Femur (tissue), 1 donor: ENCODE measurements at regions not wholly inside any gene's neighbourhood (a gene's known extent, or its start where the extent isn't known, plus 50 kb on each side); places are given as distances from the start of the nearest gene placed in this dataset.

ENCODE experiments used
- DNase-seq: peaks from one replicate; pipeline ENCODE4 v3.0.0-alpha.2; 2017

GRCh38 chr13:30845297-30846214, 60.5 kb upstream of the MEDAG start:
- no peak for DNase-seq

- DNase-seq = no peak
Measured at GRCh38 chr13:30846311-30846710, 59.8 kb upstream of the MEDAG start.

GRCh38 chr13:30846866-30847265, 59.2 kb upstream of the MEDAG start:
- no peak for DNase-seq

- no peak for DNase-seq
Measured at GRCh38 chr13:30847650-30848307, 58.3 kb upstream of the MEDAG start.

- DNase-seq = no peak
Measured at GRCh38 chr13:30848332-30849027, 57.6 kb upstream of the MEDAG start.

- DNase-seq = no peak
Measured at GRCh38 chr13:30849611-30850010, 56.5 kb upstream of the MEDAG start.

- DNase-seq = no peak
Measured at GRCh38 chr13:30850204-30850866, 55.7 kb upstream of the MEDAG start.

- no peak for DNase-seq
Measured at GRCh38 chr13:30850867-30851211, 55.2 kb upstream of the MEDAG start.

- DNase-seq = no peak
Measured at GRCh38 chr13:30851697-30852096, 54.4 kb upstream of the MEDAG start.

- DNase-seq = no peak
Measured at GRCh38 chr13:30855569-30855968, 50.5 kb upstream of the MEDAG start.

- no peak for DNase-seq
Measured at GRCh38 chr13:30856005-30856790, 49.9 kb upstream of the MEDAG start.
